ENCODE measurements at regions not wholly inside any gene's neighbourhood (a gene's known extent, or its start where the extent isn't known, plus 50 kb on each side); places are given as distances from the start of the nearest gene placed in this dataset.

GRCh38 chr6:134866563-134866962 lies 83.3 kb downstream of the ALDH8A1 start:
- Histone ChIP-seq H3K27me3 (replicated peaks in 1 of 4; ENCODE audit: control insufficient read depth in 3 of 4, extremely low read depth in 1 of 4, insufficient read depth in 3 of 4, low read length in 3 of 4) (no peaks in the 10 kb centered on the region), H4K91ac (replicated peaks; ENCODE audit: insufficient read length, low read length) (no peak overlapping the region), H2BK20ac (ENCODE audit: low read length) (no peak overlapping the region), H4K5ac (ENCODE audit: insufficient read length, low read depth, low read length) (no peak overlapping the region), H4K20me1 (replicated peaks in 1 of 2; ENCODE audit: control insufficient read depth in 1 of 2, insufficient read depth in 2 of 2, low read length in 2 of 2) (no peaks in the 10 kb centered on the region), H3K79me1 (ENCODE audit: low read depth, low read length) (no peaks in the 10 kb centered on the region), H4K8ac (ENCODE audit: extremely low read depth, insufficient read depth, low read length) (no peak overlapping the region), H3K9me3 (ENCODE audit: insufficient read depth in 2 of 2, low read depth in 1 of 2, low read length in 1 of 2) (no peaks in the 10 kb centered on the region), H3K27ac (ENCODE audit: low read depth, low read length) (no peak overlapping the region), H3K56ac (replicated peaks; ENCODE audit: insufficient read length, low read depth, low read length) (no peak overlapping the region), H3K36me3 (ENCODE audit: control insufficient read depth in 2 of 4, insufficient read depth in 4 of 4, low read length in 3 of 4) (no peaks in the 10 kb centered on the region), H3K23ac (ENCODE audit: insufficient read length) (no peak overlapping the region), H3K14ac (ENCODE audit: insufficient read length) (no peak overlapping the region), H3K4me3 (ENCODE audit: extremely low read depth in 1 of 4, insufficient read depth in 2 of 4, low read depth in 3 of 4, low read length in 4 of 4) (no peak overlapping the region), H3K18ac (ENCODE audit: extremely low read depth, low read length) (no peak overlapping the region), H2AFZ (ENCODE audit: low read length) (no peak overlapping the region), H3K23me2 (ENCODE audit: low read depth, low read length) (peaks cover 2% of the 10 kb centered on the region; the same call in 1 of the 2 replicates), H3K79me2 (ENCODE audit: control insufficient read depth in 1 of 2, insufficient read depth in 2 of 2, low read length in 2 of 2) (no peaks in the 10 kb centered on the region), H2BK5ac (ENCODE audit: low read depth, low read length) (no peak overlapping the region), H3K9ac (replicated peaks in 1 of 4; ENCODE audit: extremely low read depth in 1 of 4, low read depth in 3 of 4, low read length in 3 of 4) (no peak overlapping the region), H3K4me2 (ENCODE audit: insufficient read depth in 1 of 2, low read depth in 2 of 2, low read length in 2 of 2) (no peak overlapping the region), H2BK15ac (ENCODE audit: low read length) (no peak overlapping the region), H2AK5ac (ENCODE audit: low read depth, low read length) (no peak overlapping the region), H2BK12ac (ENCODE audit: low read depth, low read length) (no peak overlapping the region), H3K4ac (replicated peaks; ENCODE audit: insufficient read length, low read depth, low read length) (no peak overlapping the region), H2BK120ac (replicated peaks; ENCODE audit: low read depth, low read length) (no peak overlapping the region), H3K4me1 (replicated peaks in 1 of 4; ENCODE audit: control insufficient read depth in 3 of 4, insufficient read depth in 4 of 4, low read length in 3 of 4) (peaks cover 0 to 6% (median 3%) of the 10 kb centered on the region in 4 experiments; a peak in 2 of 7 replicates)
- FAIRE-seq: no peak
- no peak for DNase-seq (ENCODE audit: low read depth in 1 of 2, low spot score in 2 of 2)
- WGBS, 2 experiments (ENCODE audit: extremely low coverage in 1 of 2, insufficient coverage in 1 of 2, insufficient read length in 1 of 2, insufficient replicate concordance in 2 of 2, low coverage in 1 of 2, low lambda C conversion rate in 2 of 2, missing lambda C conversion rate in 1 of 2): 78% methylated on average over 2 of the region's 2 CpGs; no CpG with 5 or more reads in 1 of the 2 experiments
- POLR2A ChIA-PET (ENCODE audit: partially characterized antibody): interaction anchor here (0.6 kb wide), 1 partner anchor 1612 kb away, joined by 3 read pairs; no protein-coding TSS in a partner anchor
- TF ChIP-seq YY1 (IDR thresholded peaks at IDR 0.05; ENCODE audit: low read depth, low read length) (no peak), GABPA (IDR thresholded peaks at IDR 0.05; ENCODE audit: borderline replicate concordance, insufficient read depth, low read length) (no peak)
- CTCF ChIA-PET (ENCODE audit: partially characterized antibody): no interaction called here
